GM21447 (cell line): ENCODE measurements at regions not wholly inside any gene's neighbourhood (a gene's known extent, or its start where the extent isn't known, plus 50 kb on each side); places are given as distances from the start of the nearest gene placed in this dataset.

Experiments
- ATAC-seq: cut with Tn5 transposase; IDR thresholded peaks from one replicate; pipeline ENCODE4 v1.9.1; 2021; ENCODE audit not compliant: unreplicated experiment

- no peak for ATAC-seq
Measured at GRCh38 chr13:107586216-107586615, 629.1 kb downstream of the LIG4 start.

GRCh38 chr13:107585469-107586180 is 629.7 kb downstream of the LIG4 start:
- ATAC-seq: no peak

GRCh38 chr13:107582171-107582570 is 633.2 kb downstream of the LIG4 start:
- no peak for ATAC-seq

DNA sequence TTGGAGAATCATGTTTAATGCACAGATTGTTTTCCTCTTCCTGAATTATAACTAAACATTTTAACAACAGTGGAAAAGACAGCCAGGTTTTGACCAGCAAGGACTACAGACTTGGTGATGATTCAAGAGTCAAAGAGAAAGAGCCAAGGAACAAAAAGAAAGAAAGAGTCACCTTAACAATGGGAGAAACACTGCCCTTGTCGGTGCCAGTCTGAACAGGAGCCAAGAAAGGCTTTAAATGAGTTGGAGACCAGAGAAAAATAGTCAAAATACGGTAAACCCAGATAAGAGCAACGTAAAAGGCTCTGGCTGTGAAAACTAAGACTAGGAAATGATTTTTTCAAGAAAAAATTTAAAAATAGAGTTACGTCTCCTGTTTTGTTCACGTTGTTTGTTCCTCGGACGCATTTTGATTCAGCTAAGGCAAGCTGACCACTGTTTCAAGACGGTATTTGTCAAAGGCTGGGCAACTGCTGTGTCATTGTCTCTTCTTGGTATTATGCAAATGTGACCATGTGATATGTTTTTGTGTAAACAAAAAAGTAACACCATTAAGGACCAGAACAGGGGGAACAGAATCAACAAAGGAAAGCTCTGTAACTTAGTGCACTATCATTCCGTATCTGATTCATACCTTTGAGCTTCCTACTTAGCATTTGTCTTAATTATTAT is 634.5 kb downstream of the LIG4 start:
- no peak for ATAC-seq

- ATAC-seq: no peak
Measured at GRCh38 chr13:107576430-107576829, 638.9 kb downstream of the LIG4 start.

DNA sequence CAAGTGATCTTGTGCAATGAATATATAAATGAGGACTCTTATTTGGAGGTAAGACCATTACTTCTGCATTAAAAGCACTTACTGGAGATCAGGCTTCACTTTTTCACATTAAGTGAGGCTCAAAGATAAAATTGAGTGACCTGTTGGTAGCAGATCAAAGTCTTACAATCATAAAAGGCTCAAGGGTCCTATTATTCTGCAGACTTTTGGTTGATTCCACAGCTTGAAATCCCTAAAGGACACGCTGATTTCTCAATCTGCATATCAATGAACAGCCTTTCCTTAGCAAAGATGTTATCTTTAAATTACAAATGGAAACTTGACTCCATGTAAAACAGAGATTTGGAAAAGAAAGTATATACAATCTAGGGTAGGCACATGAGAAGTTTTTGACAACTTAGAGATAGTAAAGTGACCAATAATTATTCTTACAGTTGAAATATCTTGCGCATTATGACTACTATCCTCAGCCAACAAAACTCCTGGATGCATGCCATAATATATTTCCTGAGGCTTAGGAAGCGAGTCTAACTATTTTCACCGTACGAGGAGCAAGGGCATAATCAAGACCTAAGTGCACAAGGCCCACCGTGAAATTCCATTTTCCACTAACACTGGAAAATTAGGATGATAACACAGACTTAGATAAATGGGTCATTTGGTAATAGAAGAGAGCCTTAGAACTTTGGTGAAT is 640.7 kb downstream of the LIG4 start:
- ATAC-seq: no peak

- ATAC-seq: no peak
Measured at GRCh38 chr13:107573184-107573583, 642.2 kb downstream of the LIG4 start.

DNA sequence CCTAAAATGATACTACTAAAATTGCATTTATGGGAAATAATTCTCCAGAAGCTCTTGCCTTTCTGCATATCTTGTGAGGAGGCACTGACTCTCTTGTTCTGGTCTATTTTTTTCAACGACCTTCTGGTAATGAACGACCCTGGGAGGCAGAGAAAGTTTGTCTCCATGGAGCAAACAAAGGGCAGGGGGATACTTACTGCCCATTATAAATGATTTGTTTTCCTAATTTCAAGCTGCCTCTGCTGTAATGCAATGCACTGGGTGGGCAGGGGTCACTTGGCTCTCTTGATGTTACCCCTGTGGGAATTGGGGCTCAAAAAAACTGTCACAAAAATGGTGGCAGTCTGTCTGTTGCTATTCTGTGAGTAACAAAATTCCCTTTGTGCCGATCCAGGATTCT is 643.2 kb downstream of the LIG4 start:
- ATAC-seq: no peak

DNA sequence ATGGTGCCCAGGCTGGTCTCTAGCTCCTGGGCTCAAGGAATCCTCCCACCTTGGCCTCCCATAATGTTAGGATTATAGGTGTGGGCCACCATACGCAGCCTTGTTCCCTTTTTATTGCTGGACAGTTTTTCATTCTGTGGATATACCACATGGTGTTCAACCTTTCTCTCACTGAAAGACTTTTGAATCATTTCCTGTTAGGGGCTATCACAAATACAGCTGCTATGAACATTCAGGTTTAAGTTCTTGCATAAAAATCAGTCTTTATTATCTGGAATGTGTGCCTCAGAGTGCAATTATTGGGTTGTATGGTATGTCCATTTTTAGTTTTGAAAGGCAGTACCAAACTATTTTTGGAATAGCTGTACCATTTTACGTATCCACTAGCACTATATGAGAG is 647.2 kb downstream of the LIG4 start:
- no peak for ATAC-seq

DNA sequence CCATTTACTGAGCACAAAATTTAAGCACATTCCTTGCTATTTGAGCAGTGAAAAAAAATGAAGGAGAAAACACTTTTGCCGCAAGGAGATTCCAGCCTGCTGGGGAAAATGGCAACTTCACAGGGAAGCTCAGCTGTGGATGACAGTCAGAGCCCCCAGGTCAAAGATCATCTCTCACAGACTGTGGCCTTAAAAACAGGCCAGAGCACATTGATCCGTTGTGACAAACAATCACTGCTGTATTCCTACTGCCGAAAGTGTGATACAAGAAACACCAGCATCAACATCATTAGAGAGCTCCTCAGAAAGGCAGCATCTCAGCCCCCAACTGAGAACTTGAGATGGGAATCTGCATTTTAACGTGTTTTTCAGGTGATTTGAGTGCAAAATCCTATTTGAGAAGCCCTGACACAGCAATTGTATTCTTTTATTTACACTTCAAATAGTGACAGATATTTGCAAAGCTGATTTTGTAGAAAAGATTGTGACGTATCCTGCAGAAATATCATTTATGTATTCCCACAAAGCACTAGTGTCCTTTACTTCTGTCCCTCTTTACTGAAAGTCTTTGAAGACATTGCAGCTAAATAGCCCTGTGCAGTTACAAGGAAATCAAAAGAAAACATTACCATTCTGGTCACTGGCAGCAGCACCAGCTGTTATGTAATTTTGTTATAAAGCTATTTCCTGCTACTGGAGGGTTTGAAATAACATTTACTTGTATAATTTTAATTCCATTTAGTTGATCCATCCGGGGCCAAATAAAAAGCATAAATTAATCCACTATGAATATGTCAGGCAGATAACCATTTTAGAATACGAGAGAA is 652.0 kb downstream of the LIG4 start:
- ATAC-seq: no peak

DNA sequence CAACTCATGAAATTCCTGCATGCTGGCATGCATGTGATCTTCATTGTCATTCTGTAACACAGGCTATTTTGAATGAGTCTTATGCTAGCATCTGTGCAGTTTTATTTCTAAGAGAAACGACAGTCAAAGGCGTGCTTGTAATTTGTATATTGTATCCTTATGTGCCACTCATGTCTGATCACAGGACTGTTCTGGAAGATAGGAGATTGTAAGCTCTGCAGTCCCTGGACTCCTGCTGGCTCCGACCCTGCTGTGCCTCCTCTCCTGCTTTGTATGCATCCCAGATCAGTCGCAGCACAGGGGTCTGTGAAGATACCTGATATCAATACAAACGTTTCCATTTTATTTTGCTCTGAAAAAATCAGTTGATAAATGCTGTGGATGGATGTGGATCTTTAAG is 653.1 kb downstream of the LIG4 start:
- no peak for ATAC-seq

- ATAC-seq: no peak
Measured at GRCh38 chr13:107554460-107554859, 660.9 kb downstream of the LIG4 start.

DNA sequence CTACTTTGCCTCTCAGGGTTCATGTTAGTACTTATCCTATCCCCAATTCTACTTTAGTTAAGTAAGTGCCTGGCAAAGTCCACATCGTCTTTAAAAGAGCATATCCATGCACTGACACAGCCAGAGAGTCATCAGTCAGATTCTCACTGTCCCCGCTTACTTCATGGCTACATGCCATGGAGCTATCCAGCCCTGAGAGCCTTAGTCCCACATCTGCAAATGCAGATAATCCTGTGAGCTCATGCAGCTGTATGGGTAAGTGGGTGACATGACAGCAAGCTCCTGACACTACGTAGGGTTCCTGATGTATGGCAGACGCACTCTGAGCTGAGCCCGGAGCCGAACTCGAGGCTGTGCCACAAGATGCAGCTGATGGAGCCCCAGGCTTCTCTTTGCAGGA is 661.5 kb downstream of the LIG4 start:
- no peak for ATAC-seq

DNA sequence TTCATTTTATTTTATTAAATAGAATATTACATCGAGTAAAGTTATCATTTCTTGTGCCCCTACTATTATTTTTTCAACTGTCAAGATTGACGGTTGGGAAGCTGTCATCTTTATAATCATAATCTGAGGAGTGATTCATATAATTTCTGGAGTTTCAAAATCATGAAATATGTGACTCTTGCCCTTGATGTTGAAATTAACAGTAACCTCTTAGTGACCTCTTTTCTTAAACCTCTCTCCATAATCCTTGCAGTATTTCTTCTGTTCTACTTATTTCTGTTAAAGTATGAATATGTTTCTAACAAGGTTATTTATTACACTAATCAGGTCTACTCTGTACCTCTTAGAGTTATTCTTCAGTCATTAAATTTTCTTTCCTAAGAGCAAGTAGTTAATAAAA is 663.8 kb downstream of the LIG4 start:
- ATAC-seq: no peak

- no peak for ATAC-seq
Measured at GRCh38 chr13:107548338-107548737, 667.0 kb downstream of the LIG4 start.

GRCh38 chr13:107545946-107546502 is 669.3 kb downstream of the LIG4 start:
- no peak for ATAC-seq

DNA sequence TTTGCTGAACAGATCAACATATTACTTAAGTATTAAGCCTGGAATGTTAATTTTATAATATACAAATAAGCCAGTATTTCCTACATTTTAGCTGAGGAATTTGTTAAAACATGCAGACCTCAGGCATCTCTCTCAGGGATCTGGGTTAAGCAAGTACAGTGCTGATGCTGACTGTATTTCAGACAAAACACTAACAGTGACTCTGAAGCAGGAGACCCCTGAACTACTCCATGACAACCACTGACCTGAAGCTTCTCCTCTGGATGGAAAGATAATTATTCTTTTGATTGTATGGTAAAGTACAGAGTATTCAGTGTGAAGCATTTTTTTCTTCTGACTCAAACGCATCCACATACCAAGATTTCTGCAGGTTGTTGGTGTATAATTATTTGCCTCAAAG is 680.8 kb downstream of the LIG4 start:
- no peak for ATAC-seq

DNA sequence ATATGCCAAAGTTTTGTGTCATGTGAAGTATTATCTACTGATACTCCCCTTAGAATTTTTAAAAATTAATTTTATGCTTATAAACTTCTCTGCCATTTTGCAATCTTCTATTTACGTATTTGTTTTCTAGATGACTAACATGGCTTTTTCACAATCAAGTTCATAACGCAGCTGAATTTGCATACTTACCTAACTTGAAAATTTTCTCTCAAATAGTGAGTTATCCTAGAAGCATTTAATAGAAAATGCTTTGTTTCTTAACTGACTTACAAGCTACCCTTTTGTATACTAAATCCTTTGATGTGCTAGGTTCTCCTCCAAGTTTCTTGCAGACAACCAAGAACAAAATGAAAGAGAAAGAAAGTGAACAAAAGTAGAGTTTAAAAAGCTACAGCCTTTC is 683.5 kb downstream of the LIG4 start:
- ATAC-seq: no peak

DNA sequence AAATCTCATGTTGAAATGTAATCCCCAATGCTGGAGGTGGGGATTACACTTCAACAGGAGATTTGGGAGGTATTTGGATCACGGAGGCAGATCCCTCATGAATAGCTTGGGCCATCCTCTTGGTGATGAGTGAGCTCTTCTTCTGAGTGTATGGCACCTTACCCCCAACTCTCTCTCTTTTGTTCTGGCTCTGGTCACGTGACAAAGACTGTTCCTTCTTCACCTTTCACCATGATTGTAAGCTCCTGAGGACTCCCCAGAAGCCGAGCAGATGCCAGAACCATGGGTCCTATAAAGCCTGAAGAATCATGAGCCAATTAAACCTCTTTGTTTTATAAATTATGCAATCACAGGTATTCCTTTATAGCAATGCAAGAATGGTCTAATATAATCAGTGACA is 684.2 kb downstream of the LIG4 start:
- ATAC-seq: no peak

- ATAC-seq: no peak
Measured at GRCh38 chr13:107529035-107529434, 686.3 kb downstream of the LIG4 start.

- no peak for ATAC-seq
Measured at GRCh38 chr13:107518780-107519179, 696.6 kb downstream of the LIG4 start.
